ENCODE measurements at regions not wholly inside any gene's neighbourhood (a gene's known extent, or its start where the extent isn't known, plus 50 kb on each side); places are given as distances from the start of the nearest gene placed in this dataset.
"Not testable (repeated sequence)": the region's sequence is repeated elsewhere in the genome, so short reads cannot be mapped to it uniquely, and the experiment has no call there.

DNA sequence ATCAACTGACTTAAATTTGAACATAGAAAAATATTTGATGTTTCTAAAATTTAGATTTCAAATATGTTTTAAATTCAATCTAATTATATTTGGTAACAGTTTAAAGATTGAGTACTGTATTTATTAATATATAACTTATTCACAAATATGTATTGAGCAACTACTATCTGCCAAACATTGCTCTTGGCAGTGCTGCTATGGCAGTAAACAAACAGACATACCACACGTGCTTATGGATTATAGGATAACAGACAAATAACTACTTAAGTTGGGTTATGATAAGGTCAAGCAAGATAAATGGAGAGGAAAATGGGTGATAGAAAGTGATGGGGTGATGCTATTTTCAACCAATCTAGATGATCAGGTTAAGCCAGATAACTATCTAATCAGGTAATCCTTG is 538.1 kb downstream of the C12orf50 start:
- no peak for DNase-seq (ENCODE audit: low spot score)
- intact Hi-C loops (cut with DNase I), result no loop called here

GRCh38 chr12:87469295-87469694 is 559.9 kb downstream of the C12orf50 start:
- DNase-seq (ENCODE audit: low spot score), result no peak
- intact Hi-C loops (cut with DNase I), result no loop called here

DNA sequence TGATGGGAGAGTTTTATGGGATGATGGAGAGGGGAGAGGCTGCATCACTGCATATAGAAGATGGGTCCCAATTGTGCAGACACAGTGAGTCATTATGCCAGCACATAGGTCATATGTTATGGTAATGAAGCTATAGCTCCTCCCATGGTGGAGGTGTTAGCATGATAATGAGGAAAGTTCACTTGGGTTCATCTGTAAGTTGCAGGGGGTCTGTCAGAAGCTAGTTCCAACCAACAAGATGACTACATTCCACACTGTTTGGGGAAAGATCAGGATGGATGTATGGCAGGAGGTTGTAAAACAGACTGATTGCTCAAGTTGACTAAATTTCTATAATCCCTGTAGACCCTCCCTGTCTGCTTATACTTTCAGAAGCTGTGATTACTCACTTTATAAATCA is 561.3 kb downstream of the C12orf50 start:
- intact Hi-C loops (cut with DNase I), result no loop called here

DNA sequence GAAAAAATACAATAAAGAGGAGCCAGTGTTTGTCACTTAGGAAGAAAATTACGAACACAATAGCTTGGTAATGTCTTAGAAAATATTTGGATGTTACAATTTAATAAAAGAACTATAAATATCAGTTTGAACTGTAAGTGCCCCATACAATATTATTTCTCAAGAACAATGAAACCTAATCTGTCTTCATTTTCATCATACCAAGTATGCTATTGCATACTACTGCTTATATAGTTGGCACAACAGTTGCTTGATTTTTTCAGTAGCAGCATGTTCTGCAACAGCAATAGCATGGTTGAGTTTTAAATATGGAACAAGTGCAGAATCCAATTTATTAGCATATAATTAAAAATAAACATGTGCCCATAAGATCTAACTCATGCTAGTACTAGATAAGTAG is 564.6 kb downstream of the C12orf50 start:
- DNase-seq (ENCODE audit: low spot score), result no peak
- intact Hi-C loops (cut with DNase I), result no loop called here

More for the DNA sequence above, 561.3 kb downstream of the C12orf50 start:
- DNase-seq (ENCODE audit: low spot score), result no peak

DNA sequence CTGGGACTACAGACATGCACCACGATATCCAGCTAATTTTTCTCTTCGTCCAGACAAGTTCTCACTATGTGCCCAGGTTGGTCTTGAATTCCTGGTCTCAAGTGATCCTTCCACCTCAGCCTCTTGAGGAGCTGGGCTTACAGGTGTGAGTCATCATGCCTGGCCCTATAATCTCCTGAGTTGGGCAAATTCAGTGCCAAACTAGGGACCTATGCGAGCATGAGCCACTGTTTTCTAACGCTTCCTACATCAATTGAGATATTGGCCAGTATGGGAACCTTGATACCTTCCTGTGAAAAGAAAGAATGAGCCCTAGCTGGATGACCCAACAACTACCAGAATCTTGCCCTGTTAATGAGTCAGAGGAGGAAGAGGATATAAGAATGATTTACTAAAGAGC is 585.2 kb downstream of the C12orf50 start:
- DNase-seq (ENCODE audit: low spot score), result no peak
- intact Hi-C loops (cut with DNase I), result no loop called here

- no peak for DNase-seq (ENCODE audit: low spot score)
- intact Hi-C loops (cut with DNase I), result no loop called here
These were observed 587.7 kb downstream of the C12orf50 start for GRCh38 chr12:87441511-87441910.

DNA sequence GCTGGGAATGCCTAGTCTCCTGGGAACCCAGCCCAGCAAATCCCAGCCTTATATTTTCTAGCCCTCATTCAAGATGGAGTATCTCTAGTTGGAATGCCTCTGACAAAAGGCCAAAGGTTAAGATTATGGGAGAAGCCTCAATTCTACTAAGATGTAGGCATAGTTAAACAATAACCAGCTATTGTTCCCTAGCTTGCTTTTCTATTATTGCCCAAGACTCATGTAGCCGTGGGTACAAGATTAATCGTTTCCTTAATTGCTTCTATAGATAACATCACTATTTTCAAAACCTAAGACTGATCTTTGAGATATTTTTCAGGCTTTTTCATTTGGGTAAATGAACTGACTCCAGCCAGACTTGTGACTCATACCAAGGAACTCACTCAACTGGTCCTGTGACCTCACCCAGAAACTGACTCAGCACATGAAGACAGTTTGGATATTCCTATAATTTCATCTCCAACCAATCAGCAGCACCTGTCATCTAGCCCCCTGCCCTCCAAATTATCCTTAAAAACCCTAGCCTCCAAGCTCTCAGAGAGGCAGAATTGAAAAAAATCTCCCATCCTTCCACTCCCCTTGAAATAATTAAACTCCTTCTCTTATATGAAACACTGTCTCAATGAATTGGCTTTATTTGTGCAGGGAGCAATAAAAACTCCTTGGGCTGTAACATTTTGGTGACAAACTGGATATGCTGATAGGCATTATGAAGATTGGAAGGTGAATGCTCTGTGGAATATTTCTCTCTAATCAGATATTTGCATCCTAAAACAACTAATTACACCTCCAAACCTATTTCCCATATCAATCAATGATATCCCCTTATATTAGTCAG is 589.0 kb downstream of the C12orf50 start:
- intact Hi-C loops (cut with DNase I), result no loop called here
- no peak for DNase-seq (ENCODE audit: low spot score)

GRCh38 chr12:87430444-87430843 is 598.8 kb downstream of the C12orf50 start:
- intact Hi-C loops (cut with DNase I), result no loop called here
- DNase-seq (ENCODE audit: low spot score), result no peak

GRCh38 chr12:87428701-87429277 is 600.4 kb downstream of the C12orf50 start:
- intact Hi-C loops (cut with DNase I), result no loop called here
- no peak for DNase-seq (ENCODE audit: low spot score)

GRCh38 chr12:87427770-87428169 is 601.4 kb downstream of the C12orf50 start:
- no peak for DNase-seq (ENCODE audit: low spot score)
- intact Hi-C loops (cut with DNase I), result no loop called here

DNA sequence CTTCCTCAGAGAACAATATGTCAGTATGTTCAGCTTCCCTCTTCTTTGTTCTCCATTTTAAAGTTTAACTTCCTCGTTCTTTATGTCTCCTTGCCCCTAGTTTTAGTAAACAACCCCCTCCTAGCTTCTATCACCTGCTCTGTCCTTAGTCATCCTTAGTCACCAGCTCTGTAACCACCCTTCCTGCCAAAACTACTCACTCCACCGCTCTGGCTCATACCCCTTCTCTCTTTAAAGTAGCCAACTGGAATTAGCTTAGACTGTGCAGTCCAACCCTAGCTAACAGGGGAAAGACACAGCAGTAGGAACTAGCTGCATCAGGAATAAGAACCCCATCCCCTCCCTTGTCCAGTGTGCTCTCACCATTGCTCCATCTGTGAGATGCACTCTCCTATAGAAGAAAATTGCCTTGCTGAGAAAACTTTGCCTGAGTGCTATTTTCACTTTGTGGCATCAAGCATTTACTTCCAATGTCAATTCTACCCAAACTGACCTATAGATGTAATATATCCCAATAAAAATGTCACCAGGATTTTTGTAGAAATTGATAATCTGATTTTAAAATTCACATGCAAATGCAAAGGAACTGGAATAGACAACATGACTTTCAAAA is 603.2 kb downstream of the C12orf50 start:
- DNase-seq (ENCODE audit: low spot score), result no peak
- intact Hi-C loops (cut with DNase I), result no loop called here

GRCh38 chr12:87421233-87421632 is 608.0 kb downstream of the C12orf50 start:
- intact Hi-C loops (cut with DNase I); DNase-seq (ENCODE audit: low spot score): not testable (repeated sequence)

DNA sequence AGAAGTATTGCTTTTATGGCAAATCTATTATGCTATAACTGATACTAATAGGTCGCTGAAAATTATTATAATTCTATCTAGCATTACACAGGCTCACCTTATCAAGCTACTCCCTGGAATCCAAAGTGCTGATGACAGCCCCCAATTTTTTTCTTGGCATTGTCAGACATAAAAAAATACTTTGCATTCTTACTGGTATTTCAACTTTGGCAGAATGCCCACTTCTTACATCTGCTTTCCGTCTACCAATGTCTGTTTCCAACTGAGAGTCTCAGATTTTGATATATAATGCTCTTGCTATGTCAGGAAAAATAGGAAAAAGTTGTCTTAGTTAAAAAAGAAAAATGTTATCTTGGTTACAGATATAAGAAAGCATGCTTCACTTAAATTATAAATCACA is 615.4 kb downstream of the C12orf50 start:
- intact Hi-C loops (cut with DNase I), result no loop called here
- no peak for DNase-seq (ENCODE audit: low spot score)

DNA sequence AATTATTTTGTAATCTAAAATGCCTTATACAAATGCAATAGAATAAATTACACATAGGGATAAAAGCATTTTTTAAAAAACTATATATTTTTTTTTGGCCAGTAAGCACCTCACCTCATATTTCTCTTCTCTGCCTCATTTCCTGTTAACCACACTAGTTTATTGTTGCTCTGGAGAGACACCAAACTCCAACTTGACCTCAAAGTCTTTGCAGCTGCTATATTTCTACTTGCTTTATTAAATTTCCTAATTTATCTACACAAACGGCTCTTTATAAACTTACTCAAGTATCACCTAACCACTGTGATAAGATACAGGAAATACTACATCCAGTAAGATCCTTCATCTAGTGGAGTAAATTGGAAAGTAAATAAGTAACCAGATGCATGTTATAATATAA is 622.3 kb downstream of the C12orf50 start:
- intact Hi-C loops (cut with DNase I), result no loop called here
- DNase-seq (ENCODE audit: low spot score), result no peak

- intact Hi-C loops (cut with DNase I), result no loop called here
- no peak for DNase-seq (ENCODE audit: low spot score)
These were observed 623.3 kb downstream of the C12orf50 start for GRCh38 chr12:87405918-87406317.

- intact Hi-C loops (cut with DNase I), result not testable (repeated sequence)
- peak; percentile 47 for DNase-seq (ENCODE audit: low spot score)
These were observed 635.0 kb downstream of the C12orf50 start for GRCh38 chr12:87394168-87394567.

DNA sequence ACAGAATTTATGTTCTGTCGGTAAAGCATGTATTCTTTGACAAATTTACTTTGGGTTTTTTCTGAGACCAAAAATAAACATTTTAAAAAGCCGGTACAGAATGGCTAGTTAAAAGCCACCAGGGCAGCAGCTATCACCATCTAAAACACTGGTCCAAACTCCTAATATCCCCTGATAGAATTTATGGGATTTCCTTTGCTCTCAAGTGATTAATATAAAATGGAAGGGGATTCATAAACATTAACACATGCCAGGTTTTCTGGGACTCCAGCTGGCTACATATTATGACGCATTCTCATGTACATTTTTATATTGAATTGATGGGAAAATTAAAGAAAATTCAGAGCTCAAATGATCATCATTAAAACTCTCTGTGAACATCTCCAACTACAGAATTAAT is 640.8 kb downstream of the C12orf50 start:
- intact Hi-C loops (cut with DNase I), result no loop called here
- DNase-seq (ENCODE audit: low spot score), result no peak

GRCh38 chr12:87385322-87385721 is 643.9 kb downstream of the C12orf50 start:
- DNase-seq (ENCODE audit: low spot score), result no peak
- intact Hi-C loops (cut with DNase I), result no loop called here

DNA sequence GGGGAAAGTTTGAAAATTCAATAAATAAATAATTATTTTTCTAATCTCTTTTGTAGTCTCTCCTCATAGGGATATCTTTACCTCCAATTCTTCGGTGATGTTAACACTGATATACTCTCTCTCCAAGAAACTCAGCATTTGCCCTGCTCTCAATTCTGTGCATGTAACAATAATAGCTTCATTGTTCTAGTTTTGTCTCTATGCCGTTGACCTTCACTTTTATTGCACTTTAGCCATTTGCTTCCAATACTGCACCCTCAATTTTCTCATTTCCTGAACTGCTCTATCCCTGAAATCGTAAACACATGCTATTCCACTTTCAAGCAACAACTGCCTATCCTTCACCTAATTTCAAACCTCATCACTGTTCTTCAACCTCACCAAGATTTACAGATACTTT is 645.0 kb downstream of the C12orf50 start:
- DNase-seq (ENCODE audit: low spot score), result no peak
- intact Hi-C loops (cut with DNase I), result no loop called here

DNA sequence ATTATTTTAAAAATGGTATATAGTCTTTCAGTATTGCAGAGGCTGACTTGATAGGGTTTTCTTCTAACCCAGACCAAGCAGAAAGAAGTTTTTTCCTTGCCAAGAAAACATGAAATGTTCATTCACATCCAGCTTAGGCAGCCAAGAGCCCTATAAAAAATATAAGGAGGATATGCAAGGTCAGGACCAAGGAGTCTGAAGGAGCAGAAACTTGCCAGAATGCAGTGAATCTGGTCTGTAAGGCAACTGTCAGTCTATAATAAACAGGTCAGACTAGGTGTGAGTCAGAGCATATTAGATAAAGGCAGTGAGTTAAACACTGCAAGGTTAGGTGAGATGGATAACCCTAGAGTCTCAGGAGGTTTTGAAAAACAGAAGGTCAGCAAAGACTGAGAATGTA is 645.5 kb downstream of the C12orf50 start:
- DNase-seq (ENCODE audit: low spot score), result no peak

More for the DNA sequence above, 645.5 kb downstream of the C12orf50 start:
- intact Hi-C loops (cut with DNase I), result no loop called here

All from posterior vena cava (tissue), 2 donors.